Stimulated activated CD4-positive, alpha-beta T cell treated with anti-CD3 and anti-CD28 coated beads, TNF-alpha, amount 100 ng/mL, for 48 hours (primary cell): ENCODE measurements at regions not wholly inside any gene's neighbourhood (a gene's known extent, or its start where the extent isn't known, plus 50 kb on each side); places are given as distances from the start of the nearest gene placed in this dataset.

Source experiments
- DNase-seq, 3 donors: peaks; one replicate each; pipeline ENCODE4 v3.0.0-alpha.2; 2020; ENCODE audit warnings: low read depth in 3 of 3

DNA sequence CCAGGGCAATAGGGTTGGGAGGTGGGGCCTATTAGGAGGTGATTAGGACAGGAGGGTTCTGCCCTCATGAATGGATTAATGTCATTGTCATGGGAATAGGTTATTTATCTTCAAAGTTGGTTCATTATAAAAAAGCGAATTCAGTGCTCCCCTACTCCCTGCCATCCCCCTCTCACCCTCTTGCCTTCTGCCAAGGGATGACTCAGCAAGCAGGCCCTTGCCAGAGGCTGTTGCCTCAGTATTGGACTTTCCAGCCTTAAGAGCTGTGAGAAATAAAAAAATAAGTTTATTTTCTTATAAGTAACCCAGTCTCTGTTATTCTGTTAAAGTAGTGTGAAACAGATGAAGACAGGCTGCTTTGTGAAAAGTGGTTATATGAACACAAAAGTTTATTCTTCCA, 381.1 kb upstream of the ZFP64 start:
- DNase-seq = no peak

DNA sequence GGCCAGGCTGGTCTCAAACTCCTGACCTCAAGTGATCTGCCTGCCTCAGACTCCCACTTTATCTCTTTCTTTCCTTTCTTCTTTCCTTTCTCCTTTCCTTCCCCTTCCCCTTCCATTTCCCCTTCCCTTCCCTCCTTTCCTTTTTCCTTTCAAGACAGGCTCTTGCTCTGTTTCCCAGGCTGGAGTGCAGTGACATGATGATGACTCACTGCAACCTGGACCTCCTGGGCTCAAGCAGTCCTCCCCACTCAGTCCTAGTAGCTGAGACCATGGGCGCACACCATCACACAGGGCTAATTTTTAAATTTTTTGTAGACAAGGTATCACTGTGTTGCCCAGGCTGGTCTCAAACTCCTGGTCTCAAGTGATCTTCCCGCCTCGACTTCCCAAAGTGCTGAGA, 377.6 kb upstream of the ZFP64 start:
- DNase-seq = no peak

DNA sequence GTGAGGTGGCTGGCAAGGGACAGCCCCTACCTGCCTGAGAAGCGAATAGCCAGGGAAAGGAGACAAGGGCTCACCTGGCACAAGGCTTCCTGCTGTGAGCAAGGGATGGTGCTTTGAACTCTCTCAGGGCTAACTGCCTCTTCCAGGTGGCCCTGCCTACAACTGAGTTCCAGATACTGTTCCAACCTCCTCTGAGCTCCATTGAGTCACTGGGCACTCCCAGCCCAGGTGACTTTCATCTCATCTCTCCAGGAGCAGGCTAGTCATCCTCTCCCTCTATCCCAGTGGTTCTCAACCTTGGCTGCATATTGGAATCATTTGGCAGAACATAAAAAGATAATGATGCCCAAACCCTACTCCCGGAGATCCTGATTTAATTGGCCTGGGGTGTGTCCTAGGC, 374.0 kb upstream of the ZFP64 start:
- DNase-seq = no peak

DNA sequence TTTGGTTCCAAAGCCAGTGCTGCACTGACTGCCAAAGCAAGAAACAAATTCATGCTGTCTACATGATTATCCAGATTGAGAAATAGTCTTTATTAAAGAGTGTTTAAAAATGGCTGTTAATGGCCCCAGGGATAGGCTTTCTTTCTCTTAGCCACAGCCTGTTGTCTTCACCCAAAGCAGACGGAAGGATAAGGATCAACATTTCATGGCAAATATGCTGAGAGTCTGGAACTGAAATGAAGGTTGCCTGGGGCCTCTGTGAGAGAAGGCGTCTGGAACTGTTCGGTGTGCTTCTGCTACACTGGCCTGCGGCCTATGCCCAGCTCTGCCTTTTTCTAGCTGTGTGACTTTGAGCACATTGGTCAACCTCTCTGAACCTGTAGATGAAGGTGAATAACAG, 373.0 kb upstream of the ZFP64 start:
- DNase-seq = no peak

DNA sequence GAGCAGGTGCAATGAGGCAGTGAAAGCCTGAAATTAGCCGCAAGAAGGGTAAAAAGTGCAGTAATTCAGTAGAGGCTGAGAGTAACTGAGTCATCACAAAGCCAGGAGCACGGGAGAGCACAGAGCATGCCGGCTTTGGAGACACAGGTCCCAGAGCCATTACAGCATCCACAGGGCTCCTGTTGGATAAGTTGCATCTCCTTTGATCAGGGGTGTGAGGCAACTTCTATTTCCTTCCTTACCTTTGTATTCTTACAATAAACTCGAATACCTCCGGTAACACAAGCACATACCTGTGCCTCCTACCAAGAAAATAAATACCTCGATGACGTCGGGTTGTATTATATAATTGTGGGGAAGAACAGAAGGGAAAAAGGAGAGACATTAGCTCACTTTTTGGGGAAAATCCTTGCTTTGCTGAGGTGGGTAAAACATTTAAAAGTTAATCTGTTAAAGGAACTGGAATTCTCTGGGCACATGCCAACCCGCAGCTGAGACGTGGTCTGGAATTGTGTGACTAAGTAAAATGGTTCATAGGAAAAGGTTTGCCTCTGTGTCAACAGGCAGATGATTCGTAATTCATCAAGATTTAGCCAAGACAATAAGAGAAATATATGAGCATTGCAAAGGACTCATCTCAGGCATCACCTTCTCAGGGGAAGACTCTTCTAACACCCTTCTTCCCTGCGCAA, 360.7 kb upstream of the ZFP64 start:
- no peak for DNase-seq

DNA sequence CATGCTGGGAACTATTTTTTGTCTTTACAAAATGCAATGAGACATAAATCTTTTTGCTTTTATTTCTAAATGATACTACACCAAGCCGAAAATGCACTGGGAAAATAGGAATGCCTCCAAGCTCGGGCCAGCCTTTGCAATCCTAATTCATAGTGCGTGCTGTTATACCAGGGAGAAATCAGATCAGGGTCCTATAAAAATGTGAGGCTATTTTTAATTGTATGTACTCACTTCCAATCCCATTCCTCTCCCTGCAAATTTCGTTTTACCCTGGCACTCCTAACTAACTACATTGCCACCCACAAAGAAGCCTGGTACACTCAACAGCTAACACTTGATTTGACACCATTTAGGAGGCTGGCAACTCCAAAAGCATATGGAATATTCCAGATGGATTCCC, 350.6 kb upstream of the ZFP64 start:
- DNase-seq = no peak

DNA sequence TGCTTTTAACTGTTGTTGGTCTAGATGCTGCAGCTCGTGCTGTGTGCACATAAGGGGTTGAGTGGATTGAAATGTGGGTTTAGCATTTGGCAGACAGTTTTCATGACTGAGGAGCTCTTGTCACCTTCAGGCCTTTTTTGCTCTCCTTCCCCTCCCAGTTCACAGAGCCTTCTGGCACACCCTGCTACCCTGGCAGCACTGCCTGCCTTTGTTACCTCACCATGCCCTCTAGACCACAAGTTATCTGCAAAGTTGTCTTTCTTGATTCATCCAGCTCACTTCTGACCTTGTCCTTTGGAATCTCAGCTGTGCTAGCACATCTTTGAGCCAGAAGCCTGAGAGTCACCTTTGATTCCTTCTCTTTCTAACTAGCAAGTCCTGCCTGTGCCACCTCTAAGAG, 348.9 kb upstream of the ZFP64 start:
- DNase-seq = no peak

DNA sequence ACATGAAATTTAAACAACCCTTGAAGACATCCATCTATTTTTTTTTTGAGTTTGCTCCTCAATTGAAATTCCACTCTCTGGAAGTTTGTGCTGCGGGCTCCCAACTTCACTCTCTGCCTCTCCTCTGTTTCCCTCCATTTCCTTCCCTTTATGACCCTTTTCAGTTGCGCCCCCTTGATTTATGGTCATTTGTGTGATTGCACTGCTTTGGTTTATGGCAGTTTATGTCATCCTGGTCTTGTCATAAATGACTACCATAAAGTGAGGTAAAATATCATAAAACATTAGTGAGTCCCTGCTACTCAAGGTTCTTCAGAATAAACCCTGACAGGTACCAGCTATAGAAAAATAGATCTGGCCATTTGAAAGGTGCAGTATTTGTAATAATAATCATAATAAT, 348.3 kb upstream of the ZFP64 start:
- no peak for DNase-seq

DNA sequence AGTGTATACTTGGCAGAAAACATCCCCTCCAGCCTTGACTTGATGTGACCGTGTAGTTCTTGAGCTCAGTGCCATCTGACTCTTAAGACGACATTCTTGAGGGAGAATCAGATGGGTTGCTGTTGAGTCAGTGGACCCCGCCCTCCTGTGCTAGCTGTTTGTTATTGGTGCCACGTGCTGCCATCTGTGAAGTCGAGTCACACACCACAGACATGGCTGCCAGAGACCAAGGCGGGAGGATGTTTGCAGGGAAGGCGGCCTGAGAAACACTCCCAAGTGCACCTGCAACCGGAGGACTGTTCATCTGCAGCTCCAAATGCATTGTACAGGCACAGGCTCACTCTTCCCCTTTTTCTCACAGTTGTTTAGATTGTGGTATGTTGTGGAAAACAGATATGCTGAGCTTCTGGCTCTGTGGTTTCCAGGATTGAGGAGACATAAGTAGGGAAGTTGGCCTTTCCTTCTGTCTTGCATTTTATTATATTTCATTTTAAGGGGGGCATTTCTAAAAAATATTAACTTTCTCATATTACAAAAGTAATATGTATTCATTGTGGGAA, 345.3 kb upstream of the ZFP64 start:
- no peak for DNase-seq

DNA sequence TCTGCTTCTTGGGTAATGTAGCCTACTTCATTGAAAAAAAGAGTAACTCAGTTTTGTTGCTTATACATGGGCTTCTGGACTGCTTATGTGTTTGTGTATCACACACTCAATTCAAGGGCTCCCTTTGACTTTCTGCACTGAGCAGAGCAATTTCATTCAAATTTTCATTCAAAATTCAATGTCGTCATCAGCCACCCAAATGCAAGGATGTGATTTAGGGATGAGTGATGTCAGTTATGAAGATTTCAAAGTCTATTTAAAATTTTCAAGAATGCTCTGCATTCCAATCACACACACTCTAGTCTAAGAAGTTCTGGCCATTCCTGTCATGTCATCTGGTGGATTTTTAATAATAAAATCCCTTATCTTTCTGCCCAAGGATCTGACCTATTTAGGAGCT, 344.5 kb upstream of the ZFP64 start:
- DNase-seq = no peak

DNA sequence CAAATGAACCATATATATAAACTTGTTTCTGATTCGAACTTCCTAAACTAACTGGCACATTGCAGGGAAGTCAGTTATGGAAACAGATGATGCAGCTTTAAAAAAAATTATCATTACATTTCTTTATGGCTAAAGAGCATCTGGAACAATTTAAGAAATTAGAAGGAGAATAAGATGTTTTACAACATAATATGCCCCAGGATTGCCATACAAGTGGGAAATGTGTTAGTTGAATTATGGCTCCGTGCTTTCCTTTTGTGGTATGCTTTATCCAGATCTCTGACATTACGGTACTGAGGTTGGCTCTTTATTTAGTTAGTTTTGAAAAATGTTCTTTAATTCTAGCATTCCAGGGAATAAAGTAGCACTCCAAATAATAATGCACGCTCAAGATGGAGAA, 343.0 kb upstream of the ZFP64 start:
- no peak for DNase-seq

DNA sequence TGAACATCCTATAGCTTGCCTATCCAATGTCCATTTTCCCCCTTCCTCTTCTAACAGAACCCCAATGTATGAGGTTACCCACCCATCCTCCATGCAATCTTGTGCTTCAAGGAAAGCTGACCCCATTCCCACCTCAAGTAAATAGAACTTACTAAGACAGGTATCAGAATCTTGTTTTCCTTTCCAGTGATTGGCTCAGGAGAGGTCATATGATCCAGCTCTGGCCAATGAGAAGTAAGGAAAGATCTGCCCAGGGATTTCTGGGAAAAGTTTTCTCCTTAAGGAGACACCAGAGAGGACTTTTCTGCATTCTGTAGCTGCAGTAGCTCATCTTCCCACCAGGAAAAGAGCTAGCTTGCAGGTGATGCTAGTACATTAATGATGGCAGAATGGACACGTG, 341.8 kb upstream of the ZFP64 start:
- DNase-seq = no peak

DNA sequence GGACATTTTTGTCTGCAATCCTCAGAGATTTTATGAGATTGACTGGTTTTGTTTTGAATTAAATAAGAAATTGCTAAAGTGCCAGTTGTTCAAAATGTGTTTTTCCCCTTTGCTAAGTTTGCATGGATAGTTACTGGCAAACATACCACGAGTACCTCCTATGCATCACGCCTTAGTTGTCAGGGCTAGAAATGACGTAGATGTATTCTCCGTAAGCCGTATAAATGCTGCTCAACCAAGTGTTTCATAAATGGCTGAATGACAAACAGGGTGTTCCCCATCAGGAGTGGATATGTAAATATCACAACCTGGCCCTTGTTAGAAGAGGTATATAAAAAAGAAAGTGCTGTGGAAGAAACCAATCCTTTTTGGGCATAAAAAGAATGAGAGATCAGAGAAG, 341.1 kb upstream of the ZFP64 start:
- no peak for DNase-seq

DNA sequence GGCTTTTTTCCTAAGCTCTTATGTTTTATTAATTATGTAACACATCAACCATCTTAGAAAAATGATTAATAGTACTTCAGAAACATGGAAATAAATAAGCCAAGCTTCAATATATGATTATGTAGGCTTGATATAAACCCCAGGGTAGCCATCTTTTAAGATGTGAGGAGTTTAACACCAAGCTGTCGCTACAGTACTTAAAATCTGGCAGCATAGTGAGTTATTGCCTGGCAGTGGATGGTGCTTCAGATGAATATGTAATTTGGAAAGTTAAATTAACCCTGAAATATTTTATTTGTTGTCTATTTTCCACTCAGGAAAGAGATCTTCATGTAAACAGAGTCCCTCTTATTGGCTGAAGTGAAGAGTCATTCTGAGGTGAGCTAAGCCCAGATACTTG, 339.0 kb upstream of the ZFP64 start:
- no peak for DNase-seq

DNA sequence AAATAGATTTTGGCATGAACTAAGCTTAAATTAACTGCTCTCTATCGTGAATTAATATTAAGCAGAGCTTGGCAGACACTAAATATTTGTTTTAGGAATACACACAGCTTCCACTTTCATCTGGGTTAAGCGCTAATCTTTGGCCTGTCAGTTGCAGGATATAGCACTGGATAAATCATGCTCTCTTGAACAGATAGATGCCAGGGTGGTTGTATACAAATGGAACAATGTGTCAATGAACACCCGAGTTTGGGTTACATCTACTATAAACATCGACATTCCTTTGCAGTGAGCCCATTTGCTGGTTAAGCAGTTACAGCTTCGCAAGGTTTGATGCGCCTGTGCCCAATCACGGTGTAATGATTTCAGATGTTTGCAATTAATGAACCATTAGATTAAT, 338.2 kb upstream of the ZFP64 start:
- DNase-seq = no peak

DNA sequence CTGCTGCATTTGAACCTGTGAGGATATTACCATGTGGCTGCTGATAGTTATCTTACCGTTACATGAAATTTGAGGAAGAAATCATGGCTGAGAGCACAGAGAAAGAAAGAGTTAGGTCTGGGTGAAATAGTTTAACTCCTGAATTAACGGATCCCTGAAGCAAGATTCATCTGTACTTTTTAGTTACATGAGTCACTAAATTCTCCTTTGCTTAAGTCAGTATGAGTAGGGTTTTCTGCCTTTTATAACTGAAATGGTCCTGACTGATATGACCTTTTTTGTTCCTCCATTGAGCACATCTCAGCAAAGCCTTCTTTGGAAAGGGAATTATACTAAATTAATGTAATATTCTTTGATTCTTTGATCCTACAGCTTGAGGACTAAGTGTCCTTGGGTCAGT, 333.3 kb upstream of the ZFP64 start:
- no peak for DNase-seq

DNA sequence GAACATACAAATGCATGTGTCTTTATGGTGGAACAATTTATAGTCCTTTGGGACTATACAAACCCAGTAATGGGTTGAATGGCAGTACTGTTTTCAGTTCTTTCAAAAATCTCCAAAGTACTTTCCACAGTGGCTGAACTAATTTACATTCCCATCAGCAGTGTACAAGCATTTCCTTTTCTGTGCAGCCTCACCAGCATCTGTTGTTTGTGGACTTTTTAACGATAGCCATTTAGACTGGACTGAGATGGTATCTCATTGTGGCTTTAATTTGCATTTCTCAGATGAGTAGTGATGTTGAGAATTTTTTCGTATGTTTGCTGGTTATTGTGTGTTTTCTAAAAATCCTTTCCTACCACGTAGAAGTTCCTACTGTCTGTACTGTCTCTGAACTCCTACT, 327.2 kb upstream of the ZFP64 start:
- DNase-seq = no peak

DNA sequence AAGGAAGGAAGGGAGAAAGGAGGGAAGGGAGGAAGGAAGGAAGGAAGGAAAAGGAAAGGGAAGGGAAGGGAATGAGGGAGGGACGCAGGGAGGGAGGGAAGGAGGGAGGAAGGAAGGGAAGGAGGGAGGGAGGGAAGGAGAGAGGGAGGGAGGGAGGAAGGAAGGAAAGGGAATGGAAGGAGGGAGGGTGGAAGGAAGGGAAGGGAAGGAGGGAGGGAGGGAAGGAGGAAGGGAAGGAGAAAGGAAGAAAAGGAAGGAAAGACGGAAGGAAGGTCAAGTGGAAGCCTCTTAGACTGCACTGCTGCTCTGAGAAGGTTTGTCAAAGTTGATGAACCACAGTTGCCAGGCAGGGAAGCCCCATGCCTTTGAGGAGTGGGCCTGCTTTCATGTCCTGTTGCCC, 324.3 kb upstream of the ZFP64 start:
- DNase-seq = no peak

DNA sequence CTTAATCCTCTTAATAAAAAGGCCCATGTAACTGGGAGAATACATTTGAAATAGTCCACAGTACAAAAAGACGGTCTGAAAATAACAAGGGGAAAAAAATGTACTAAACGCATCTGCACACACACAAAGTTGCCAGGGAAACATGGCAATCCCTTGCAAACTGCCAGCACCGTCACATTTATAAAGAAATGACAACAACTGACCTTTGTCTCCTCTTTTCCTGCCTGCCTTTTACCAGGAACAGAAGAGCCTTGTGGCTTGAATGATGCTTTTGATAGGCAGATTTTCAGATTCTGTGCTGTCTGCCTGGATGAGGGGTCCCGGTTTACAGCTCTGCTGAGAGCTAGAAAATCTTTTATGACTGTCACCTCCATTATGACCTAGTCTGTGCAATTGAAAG, 308.6 kb upstream of the ZFP64 start:
- DNase-seq = no peak

DNA sequence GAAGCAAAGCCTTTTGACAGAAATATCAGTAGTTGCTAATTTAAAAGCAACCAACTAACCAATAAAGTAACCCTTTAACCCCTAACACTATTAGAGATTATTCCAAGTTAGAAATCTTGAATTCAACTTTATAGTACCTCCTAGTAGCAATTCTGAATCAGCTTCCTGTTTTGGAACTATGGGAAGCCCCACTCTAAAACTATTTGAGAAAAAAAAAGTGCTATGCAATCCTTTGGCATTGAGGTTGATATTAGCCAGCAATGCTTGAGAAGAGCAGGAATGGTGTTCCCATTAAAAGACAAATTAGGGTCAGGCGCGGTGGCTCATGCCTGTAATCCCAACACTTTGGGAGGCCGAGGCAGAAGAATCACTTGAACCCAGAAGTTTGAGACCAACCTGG, 306.2 kb upstream of the ZFP64 start:
- no peak for DNase-seq

DNA sequence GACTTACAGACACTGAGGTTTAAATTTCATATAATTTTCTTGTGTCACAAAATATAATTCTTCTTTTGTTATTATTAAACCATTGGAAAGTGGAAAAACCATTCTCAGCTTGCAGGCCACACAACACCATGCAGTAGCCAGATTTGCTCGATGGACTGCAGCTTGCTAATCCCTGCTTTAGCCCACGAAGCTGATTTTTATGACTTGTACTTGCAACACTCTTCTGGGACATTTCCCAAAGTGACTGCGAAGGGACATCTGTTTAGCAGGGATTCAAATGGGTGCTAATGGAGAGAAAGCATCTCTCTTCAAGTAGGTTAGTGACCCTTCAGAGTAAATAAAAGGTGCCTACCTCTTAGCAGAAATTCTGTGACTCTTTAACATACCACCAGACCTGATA, 304.6 kb upstream of the ZFP64 start:
- no peak for DNase-seq

DNA sequence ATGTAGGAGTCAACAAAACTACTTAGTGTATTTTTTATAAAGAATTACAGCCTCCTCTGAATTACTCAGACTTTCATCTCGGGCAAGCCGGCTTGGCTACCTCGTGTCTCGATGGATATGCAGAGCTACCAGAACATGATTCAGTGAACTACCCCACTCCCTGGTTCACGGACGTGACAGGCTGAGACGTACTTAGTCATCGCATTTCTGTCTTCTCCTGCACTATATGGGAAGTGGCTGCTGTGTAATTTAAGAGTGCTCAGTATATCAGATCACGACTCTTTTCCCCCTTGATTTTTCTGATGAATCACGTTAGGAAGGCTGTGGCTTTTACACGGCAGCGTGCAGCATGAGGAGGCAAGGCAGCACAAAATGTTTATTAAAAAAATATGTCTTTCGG, 302.7 kb upstream of the ZFP64 start:
- DNase-seq = peak; percentile 31 to 56 (median 32)

DNA sequence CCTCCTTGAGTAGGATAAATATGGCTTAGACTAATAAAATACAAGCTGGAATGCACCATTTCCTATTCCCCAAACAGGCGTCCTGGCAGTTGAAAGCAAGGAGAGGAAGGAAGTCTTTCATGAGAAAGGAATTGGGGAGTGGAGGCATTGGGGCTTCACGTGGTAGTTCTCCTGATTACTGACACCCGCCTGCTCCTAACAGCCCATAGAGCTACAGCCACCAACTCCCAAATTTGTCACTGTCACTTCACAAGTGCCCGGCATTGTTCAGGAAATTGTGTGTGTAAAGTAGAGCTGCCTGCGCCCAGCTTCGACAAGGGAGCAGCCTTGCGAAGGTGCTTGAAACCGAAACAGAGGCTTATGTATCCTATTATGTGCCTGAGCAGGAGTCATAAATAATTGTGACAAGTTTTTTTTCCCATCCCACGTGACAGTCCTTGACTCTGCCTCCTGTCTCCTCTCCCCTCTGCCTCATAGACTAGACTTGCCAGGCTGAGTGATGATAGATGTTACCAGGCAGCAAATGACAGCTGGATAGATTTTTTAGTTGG, 301.7 kb upstream of the ZFP64 start:
- DNase-seq = no peak
